Loucy (cell line): ENCODE measurements at regions not wholly inside any gene's neighbourhood (a gene's known extent, or its start where the extent isn't known, plus 50 kb on each side); places are given as distances from the start of the nearest gene placed in this dataset.

Source experiments
- EZH2phosphoT487 ChIP-seq: fragments of 200-600 bp; IDR thresholded peaks from 2 replicates; pipeline ENCODE4 v1.6.1; 2018; ENCODE audit warnings: antibody characterized with exemption, mild to moderate bottlenecking, moderate library complexity, borderline replicate concordance
- TF ChIP-seq, protein P1 (sequence below): fragments of 200-600 bp; sonication (generic); conservative IDR thresholded peaks from 2 replicates; pipeline ENCODE4 v1.5.1; 2014; ENCODE audit warnings: mild to moderate bottlenecking, antibody characterized with exemption, low read length

DNA sequence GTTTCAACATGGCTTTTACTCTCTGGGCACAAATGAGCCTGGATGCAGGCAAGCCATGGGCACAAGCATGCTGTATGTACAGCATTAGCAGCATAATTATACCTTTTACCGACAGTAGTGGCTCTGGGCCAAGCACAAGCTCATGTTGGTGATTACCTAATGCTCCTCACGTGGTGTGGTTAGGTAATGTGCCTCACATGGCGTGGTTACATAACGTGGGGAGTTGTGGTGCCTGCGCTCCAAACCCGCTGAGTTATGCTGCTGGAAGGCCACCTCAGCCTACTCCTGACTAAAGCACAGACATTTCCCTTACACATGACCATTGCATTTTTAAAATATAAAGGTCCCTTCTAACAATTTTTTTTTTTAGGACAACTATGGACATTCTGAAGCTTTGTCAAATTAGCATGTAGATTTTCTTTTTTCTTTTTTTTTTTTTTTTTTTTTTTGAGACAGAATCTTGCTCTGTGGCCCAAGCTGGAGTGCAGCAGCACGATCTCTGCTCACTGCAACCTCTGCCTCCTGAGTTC, 794.0 kb downstream of the EFNA5 start:
- TF ChIP-seq, protein P1, sequence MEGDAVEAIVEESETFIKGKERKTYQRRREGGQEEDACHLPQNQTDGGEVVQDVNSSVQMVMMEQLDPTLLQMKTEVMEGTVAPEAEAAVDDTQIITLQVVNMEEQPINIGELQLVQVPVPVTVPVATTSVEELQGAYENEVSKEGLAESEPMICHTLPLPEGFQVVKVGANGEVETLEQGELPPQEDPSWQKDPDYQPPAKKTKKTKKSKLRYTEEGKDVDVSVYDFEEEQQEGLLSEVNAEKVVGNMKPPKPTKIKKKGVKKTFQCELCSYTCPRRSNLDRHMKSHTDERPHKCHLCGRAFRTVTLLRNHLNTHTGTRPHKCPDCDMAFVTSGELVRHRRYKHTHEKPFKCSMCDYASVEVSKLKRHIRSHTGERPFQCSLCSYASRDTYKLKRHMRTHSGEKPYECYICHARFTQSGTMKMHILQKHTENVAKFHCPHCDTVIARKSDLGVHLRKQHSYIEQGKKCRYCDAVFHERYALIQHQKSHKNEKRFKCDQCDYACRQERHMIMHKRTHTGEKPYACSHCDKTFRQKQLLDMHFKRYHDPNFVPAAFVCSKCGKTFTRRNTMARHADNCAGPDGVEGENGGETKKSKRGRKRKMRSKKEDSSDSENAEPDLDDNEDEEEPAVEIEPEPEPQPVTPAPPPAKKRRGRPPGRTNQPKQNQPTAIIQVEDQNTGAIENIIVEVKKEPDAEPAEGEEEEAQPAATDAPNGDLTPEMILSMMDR = no peak
- TF ChIP-seq EZH2phosphoT487 = no peak
